ENCODE measurements at regions not wholly inside any gene's neighbourhood (a gene's known extent, or its start where the extent isn't known, plus 50 kb on each side); places are given as distances from the start of the nearest gene placed in this dataset.

DNA sequence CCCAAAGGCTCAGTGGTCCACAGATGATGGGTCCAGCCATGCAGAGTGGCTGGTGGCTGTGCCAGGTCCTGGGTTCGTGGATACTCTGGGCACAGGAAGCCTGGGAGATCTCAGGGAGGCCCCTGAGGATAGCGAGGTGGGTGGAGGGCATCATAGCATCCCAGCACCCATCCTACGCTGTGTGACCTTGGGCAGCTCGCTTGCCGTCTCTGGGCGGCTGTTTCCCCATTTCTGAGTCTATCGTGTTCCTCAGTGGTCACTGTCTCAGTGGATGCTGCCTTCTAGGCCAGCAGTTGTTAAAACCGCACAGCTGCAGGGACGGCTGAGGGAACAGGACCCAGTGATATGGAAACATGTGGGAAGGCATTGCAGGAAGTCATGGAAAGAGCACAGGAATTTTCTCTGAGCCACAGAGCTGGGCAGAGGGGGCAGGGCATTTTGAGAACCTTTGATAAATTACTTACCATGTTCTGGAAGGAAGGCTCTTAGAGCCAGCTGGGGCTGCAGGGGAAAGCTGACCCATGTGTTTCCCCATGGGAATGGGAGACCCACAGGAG lies 86.4 kb upstream of the COL5A1 start:
- TF ChIP-seq, protein P1, sequence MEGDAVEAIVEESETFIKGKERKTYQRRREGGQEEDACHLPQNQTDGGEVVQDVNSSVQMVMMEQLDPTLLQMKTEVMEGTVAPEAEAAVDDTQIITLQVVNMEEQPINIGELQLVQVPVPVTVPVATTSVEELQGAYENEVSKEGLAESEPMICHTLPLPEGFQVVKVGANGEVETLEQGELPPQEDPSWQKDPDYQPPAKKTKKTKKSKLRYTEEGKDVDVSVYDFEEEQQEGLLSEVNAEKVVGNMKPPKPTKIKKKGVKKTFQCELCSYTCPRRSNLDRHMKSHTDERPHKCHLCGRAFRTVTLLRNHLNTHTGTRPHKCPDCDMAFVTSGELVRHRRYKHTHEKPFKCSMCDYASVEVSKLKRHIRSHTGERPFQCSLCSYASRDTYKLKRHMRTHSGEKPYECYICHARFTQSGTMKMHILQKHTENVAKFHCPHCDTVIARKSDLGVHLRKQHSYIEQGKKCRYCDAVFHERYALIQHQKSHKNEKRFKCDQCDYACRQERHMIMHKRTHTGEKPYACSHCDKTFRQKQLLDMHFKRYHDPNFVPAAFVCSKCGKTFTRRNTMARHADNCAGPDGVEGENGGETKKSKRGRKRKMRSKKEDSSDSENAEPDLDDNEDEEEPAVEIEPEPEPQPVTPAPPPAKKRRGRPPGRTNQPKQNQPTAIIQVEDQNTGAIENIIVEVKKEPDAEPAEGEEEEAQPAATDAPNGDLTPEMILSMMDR (IDR thresholded peaks at IDR 0.05 in 4 of 5, conservative IDR thresholded peaks at IDR 0.05 in 1 of 5) = no peak
- no peak for TF ChIP-seq POLR2A (IDR thresholded peaks at IDR 0.05)

Measured in gastrocnemius medialis (tissue), 4 donors.